H1 (cell line): ENCODE measurements at regions not wholly inside any gene's neighbourhood (a gene's known extent, or its start where the extent isn't known, plus 50 kb on each side); places are given as distances from the start of the nearest gene placed in this dataset.

Source experiments
- CTCF ChIA-PET: fragments of 300-600 bp; sonication (Branson Sonifier 250); formaldehyde crosslinking; loops from one replicate; lab custom pipeline; 2021; ENCODE audit not compliant: partially characterized antibody; lab: Charles Lee
- POLR2A ChIA-PET: fragments of 300-600 bp; sonication (Branson Sonifier 250); formaldehyde crosslinking; loops from one replicate; lab custom pipeline; 2021; ENCODE audit warnings: inconsistent platforms; ENCODE audit not compliant: partially characterized antibody; lab: Charles Lee
- DNase-seq, 2 experiments: peaks; one replicate each; pipeline versions ENCODE4 v3.0.0 to v3.0.0-alpha.2; 2010 to 2022; ENCODE audit warnings: low spot score in 2 of 2, low read depth in 1 of 2, mixed read lengths in 1 of 2
- FAIRE-seq: peaks from 2 replicates; lab custom pipeline; 2011; peaks lifted over from hg19 to GRCh38; lab: Jason Lieb, UNC
- H2AFZ ChIP-seq: 2 replicates; pipeline ENCODE4 v1.8.1; 2012; ENCODE audit warnings: low read length, inconsistent platforms
- H2AK5ac ChIP-seq: 2 replicates; pipeline ENCODE4 v1.6.1; 2013; ENCODE audit warnings: low read depth, low read length
- H2BK120ac ChIP-seq: replicated peaks from 2 replicates; pipeline ENCODE3; 2013; ENCODE audit warnings: low read depth, low read length, inconsistent platforms
- H2BK12ac ChIP-seq: 2 replicates; pipeline ENCODE4 v1.6.1; 2013; ENCODE audit warnings: low read depth, low read length
- H2BK15ac ChIP-seq: 2 replicates; pipeline ENCODE4 v1.6.1; 2013; ENCODE audit warnings: low read length
- H2BK20ac ChIP-seq: 2 replicates; pipeline ENCODE4 v1.6.1; 2013; ENCODE audit warnings: low read length
- H2BK5ac ChIP-seq: 2 replicates; pipeline ENCODE4 v1.6.1; 2013; ENCODE audit warnings: low read depth, low read length
- H3K14ac ChIP-seq: 2 replicates; pipeline ENCODE4 v1.6.1; 2013; ENCODE audit warnings: inconsistent platforms; ENCODE audit not compliant: insufficient read length
- H3K18ac ChIP-seq: 2 replicates; pipeline ENCODE4 v1.6.1; 2013; ENCODE audit warnings: low read length; ENCODE audit errors: extremely low read depth
- H3K23ac ChIP-seq: 2 replicates; pipeline ENCODE4 v1.6.1; 2013; ENCODE audit warnings: inconsistent platforms; ENCODE audit not compliant: insufficient read length
- H3K23me2 ChIP-seq: 2 replicates; pipeline ENCODE4 v1.6.1; 2013; ENCODE audit warnings: low read depth, low read length
- H3K27ac ChIP-seq: 2 replicates; pipeline ENCODE4 v1.6.1; 2011; ENCODE audit warnings: low read depth, low read length, inconsistent platforms
- H3K27me3 ChIP-seq, 4 experiments: replicated peaks in 1 of 4; 1 replicate in 1 of 4; 2 replicates in 3 of 4; pipeline versions ENCODE4 v1.6.1 to v1.8.1; 2011 to 2013; ENCODE audit warnings: low read length in 3 of 4, mild to moderate bottlenecking in 3 of 4, inconsistent platforms in 2 of 4, mixed read lengths in 2 of 4, moderate library complexity in 1 of 4; ENCODE audit not compliant: control insufficient read depth in 3 of 4, insufficient read depth in 3 of 4; ENCODE audit errors: extremely low read depth in 1 of 4
- H3K36me3 ChIP-seq, 4 experiments: 2 replicates each; pipeline versions ENCODE4 v1.6.1 to v1.8.1; 2011 to 2013; ENCODE audit warnings: mild to moderate bottlenecking in 4 of 4, low read length in 3 of 4, moderate library complexity in 2 of 4, control low read depth in 1 of 4, inconsistent platforms in 1 of 4; ENCODE audit not compliant: insufficient read depth in 4 of 4, control insufficient read depth in 2 of 4
- H3K4ac ChIP-seq: replicated peaks from 2 replicates; pipeline ENCODE3; 2013; ENCODE audit warnings: low read length, low read depth, mixed read lengths, inconsistent platforms; ENCODE audit not compliant: insufficient read length
- H3K4me1 ChIP-seq, 4 experiments: replicated peaks in 1 of 4; 1 replicate in 1 of 4; 2 replicates in 3 of 4; pipeline versions ENCODE4 v1.6.1 to v1.8.1; 2011 to 2013; ENCODE audit warnings: low read length in 3 of 4, inconsistent platforms in 2 of 4, mixed read lengths in 1 of 4; ENCODE audit not compliant: insufficient read depth in 4 of 4, control insufficient read depth in 3 of 4
- H3K4me2 ChIP-seq, 2 experiments: 2 replicates each; pipeline versions ENCODE4 v1.6.1 to v1.8.1; 2011 to 2013; ENCODE audit warnings: low read depth in 2 of 2, low read length in 2 of 2, control low read depth in 1 of 2, inconsistent platforms in 1 of 2, mild to moderate bottlenecking in 1 of 2; ENCODE audit not compliant: insufficient read depth in 1 of 2
- H3K4me3 ChIP-seq, 4 experiments: fragments of 200-600, 300-600 bp in 1 of 4; sonication (generic), shearing (Covaris generic), sonication (Bioruptor Twin) in 1 of 4; 2 replicates each; pipeline versions ENCODE4 v1.5.1 to v1.8.1; 2011 to 2016; ENCODE audit warnings: low read length in 4 of 4, low read depth in 3 of 4, control low read depth in 2 of 4, inconsistent platforms in 2 of 4, mild to moderate bottlenecking in 2 of 4, mixed read lengths in 1 of 4, moderate library complexity in 1 of 4; ENCODE audit not compliant: insufficient read depth in 2 of 4; ENCODE audit errors: extremely low read depth in 1 of 4
- H3K56ac ChIP-seq: replicated peaks from 2 replicates; pipeline ENCODE3; 2013; ENCODE audit warnings: low read depth, mild to moderate bottlenecking, mixed read lengths, low read length, inconsistent platforms; ENCODE audit not compliant: insufficient read length
- H3K79me1 ChIP-seq: 2 replicates; pipeline ENCODE4 v1.6.1; 2013; ENCODE audit warnings: low read depth, low read length, control low read depth
- H3K79me2 ChIP-seq, 2 experiments: 2 replicates each; pipeline versions ENCODE4 v1.6.1 to v1.8.1; 2012 to 2013; ENCODE audit warnings: low read length in 2 of 2, mild to moderate bottlenecking in 2 of 2, inconsistent platforms in 1 of 2; ENCODE audit not compliant: insufficient read depth in 2 of 2, control insufficient read depth in 1 of 2
- H3K9ac ChIP-seq, 4 experiments: replicated peaks in 1 of 4; 1 replicate in 1 of 4; 2 replicates in 3 of 4; pipeline versions ENCODE4 v1.6.1 to v1.8.1; 2011 to 2013; ENCODE audit warnings: low read depth in 3 of 4, low read length in 3 of 4, control low read depth in 2 of 4, mild to moderate bottlenecking in 2 of 4, moderate library complexity in 2 of 4, inconsistent platforms in 1 of 4; ENCODE audit errors: extremely low read depth in 1 of 4
- H3K9me3 ChIP-seq, 2 experiments: 2 replicates each; pipeline versions ENCODE4 v1.6.1 to v1.8.1; 2012 to 2013; ENCODE audit warnings: mild to moderate bottlenecking in 2 of 2, moderate library complexity in 2 of 2, control low read depth in 1 of 2, inconsistent platforms in 1 of 2, low read depth in 1 of 2, low read length in 1 of 2, mixed read lengths in 1 of 2; ENCODE audit not compliant: insufficient read depth in 2 of 2
- H4K20me1 ChIP-seq, 2 experiments: replicated peaks in 1 of 2; 2 replicates each; pipeline versions ENCODE3 to v1.8.1; 2011 to 2013; ENCODE audit warnings: inconsistent platforms in 2 of 2, low read length in 2 of 2, mild to moderate bottlenecking in 1 of 2; ENCODE audit not compliant: insufficient read depth in 2 of 2, control insufficient read depth in 1 of 2
- H4K5ac ChIP-seq: 2 replicates; pipeline ENCODE4 v1.6.1; 2013; ENCODE audit warnings: low read length, low read depth, mixed read lengths, inconsistent platforms; ENCODE audit not compliant: insufficient read length
- H4K8ac ChIP-seq: 2 replicates; pipeline ENCODE4 v1.8.0; 2013; ENCODE audit warnings: mild to moderate bottlenecking, moderate library complexity, low read length, inconsistent platforms; ENCODE audit not compliant: insufficient read depth; ENCODE audit errors: extremely low read depth
- H4K91ac ChIP-seq: replicated peaks from 2 replicates; pipeline ENCODE3; 2013; ENCODE audit warnings: low read length, mixed read lengths, inconsistent platforms; ENCODE audit not compliant: insufficient read length
- ATF2 ChIP-seq: IDR thresholded peaks from 2 replicates; pipeline ENCODE4 v1.6.1; 2012; ENCODE audit warnings: low read length, inconsistent platforms
- CBX5 ChIP-seq: fragments of 300-800, 300-1000 bp; sonication (generic); IDR thresholded peaks from 2 replicates; pipeline ENCODE4 v1.7.1; 2016; ENCODE audit warnings: antibody characterized with exemption, low read length, low read depth
- EGR1 ChIP-seq: IDR thresholded peaks from 2 replicates; pipeline ENCODE4 v1.6.1; 2011; ENCODE audit warnings: low read depth, low read length, borderline replicate concordance
- GTF2F1 ChIP-seq: IDR thresholded peaks from 2 replicates; pipeline ENCODE4 v1.6.1; 2012; ENCODE audit warnings: low read depth, low read length, improper control_type of control experiment, borderline replicate concordance
- JUN ChIP-seq: IDR thresholded peaks from 2 replicates; pipeline ENCODE4 v1.6.1; 2011; ENCODE audit warnings: low read depth, mild to moderate bottlenecking, improper control_type of control experiment, low read length
- NANOG ChIP-seq: IDR thresholded peaks from 2 replicates; pipeline ENCODE4 v1.6.1; 2011; ENCODE audit warnings: low read length, low read depth, mild to moderate bottlenecking, inconsistent platforms; ENCODE audit not compliant: insufficient read depth, poor library complexity, severe bottlenecking
- PHF8 ChIP-seq: fragments of 200-600 bp; sonication (generic); conservative IDR thresholded peaks from 2 replicates; pipeline ENCODE4 v1.7.1; 2012; ENCODE audit warnings: low read depth, mild to moderate bottlenecking, inconsistent platforms, low read length, moderate library complexity
- RFX5 ChIP-seq: IDR thresholded peaks from 2 replicates; pipeline ENCODE4 v1.6.1; 2011; ENCODE audit warnings: low read depth, low read length, improper control_type of control experiment, borderline replicate concordance
- WGBS, 2 experiments: shearing (Covaris generic) in 1 of 2; methylation state at CpG; one replicate each; pipeline versions ENCODE4 v1.1.6 to v1.1.7; 2013 to 2015; ENCODE audit warnings: low lambda C conversion rate in 2 of 2, mixed read lengths in 2 of 2, inconsistent platforms in 1 of 2, low coverage in 1 of 2, missing lambda C conversion rate in 1 of 2; ENCODE audit not compliant: insufficient replicate concordance in 2 of 2, insufficient coverage in 1 of 2, insufficient read length in 1 of 2; ENCODE audit errors: extremely low coverage in 1 of 2, missing lambda C conversion rate in 1 of 2; 5-methylcytosine and 5-hydroxymethylcytosine counted together

- Histone ChIP-seq H2AFZ (no peak overlapping the region), H3K14ac (no peak overlapping the region)
- WGBS, 2 experiments: 86% methylated on average over 1 of the region's 1 CpG; no CpG with 5 or more reads in 1 of the 2 experiments
These were observed 551.8 kb upstream of the GRID2 start for GRCh38 chr4:91751961-91752360.

More at GRCh38 chr4:91751961-91752360, 551.8 kb upstream of the GRID2 start:
- H3K79me2 ChIP-seq: no peaks in the 10 kb centered on the region
- H3K27me3 ChIP-seq: peaks cover 0 to 1% (median 0%) of the 10 kb centered on the region in 4 experiments; a peak in 1 of 7 replicates
- no peaks in the 10 kb centered on the region for H4K20me1 ChIP-seq
- no peak overlapping the region for H3K9ac ChIP-seq
- no peak overlapping the region for H3K56ac ChIP-seq
- H2BK12ac ChIP-seq: no peak overlapping the region
- no peak overlapping the region for H3K23ac ChIP-seq
- H4K91ac ChIP-seq: no peak overlapping the region
- no peak for DNase-seq
- no peak overlapping the region for H3K27ac ChIP-seq
- CTCF ChIA-PET: no interaction called here
- no peak overlapping the region for H3K4me2 ChIP-seq
- H3K79me1 ChIP-seq: no peaks in the 10 kb centered on the region
- H4K8ac ChIP-seq: no peak overlapping the region
- no peaks in the 10 kb centered on the region for H3K4me1 ChIP-seq
- H4K5ac ChIP-seq: no peak overlapping the region
- H2BK15ac ChIP-seq: no peak overlapping the region
- H3K4me3 ChIP-seq: no peak overlapping the region
- H2BK120ac ChIP-seq: no peak overlapping the region
- H3K23me2 ChIP-seq: no peaks in the 10 kb centered on the region
- H3K4ac ChIP-seq: no peak overlapping the region
- H3K9me3 ChIP-seq: no peaks in the 10 kb centered on the region
- H3K36me3 ChIP-seq: no peaks in the 10 kb centered on the region
- no peak for FAIRE-seq
- no peak overlapping the region for H2BK5ac ChIP-seq
- no peak for TF ChIP-seq EGR1
- no peak for TF ChIP-seq GTF2F1
- TF ChIP-seq JUN: no peak
- no peak for TF ChIP-seq ATF2
- no peak for TF ChIP-seq CBX5
- no peak for TF ChIP-seq NANOG
- no peak for TF ChIP-seq RFX5
- TF ChIP-seq PHF8: no peak
- POLR2A ChIA-PET: no interaction called here
- no peak overlapping the region for H2BK20ac ChIP-seq
- H2AK5ac ChIP-seq: no peak overlapping the region
- H3K18ac ChIP-seq: no peak overlapping the region
